ENCODE measurements at regions not wholly inside any gene's neighbourhood (a gene's known extent, or its start where the extent isn't known, plus 50 kb on each side); places are given as distances from the start of the nearest gene placed in this dataset.

DNA sequence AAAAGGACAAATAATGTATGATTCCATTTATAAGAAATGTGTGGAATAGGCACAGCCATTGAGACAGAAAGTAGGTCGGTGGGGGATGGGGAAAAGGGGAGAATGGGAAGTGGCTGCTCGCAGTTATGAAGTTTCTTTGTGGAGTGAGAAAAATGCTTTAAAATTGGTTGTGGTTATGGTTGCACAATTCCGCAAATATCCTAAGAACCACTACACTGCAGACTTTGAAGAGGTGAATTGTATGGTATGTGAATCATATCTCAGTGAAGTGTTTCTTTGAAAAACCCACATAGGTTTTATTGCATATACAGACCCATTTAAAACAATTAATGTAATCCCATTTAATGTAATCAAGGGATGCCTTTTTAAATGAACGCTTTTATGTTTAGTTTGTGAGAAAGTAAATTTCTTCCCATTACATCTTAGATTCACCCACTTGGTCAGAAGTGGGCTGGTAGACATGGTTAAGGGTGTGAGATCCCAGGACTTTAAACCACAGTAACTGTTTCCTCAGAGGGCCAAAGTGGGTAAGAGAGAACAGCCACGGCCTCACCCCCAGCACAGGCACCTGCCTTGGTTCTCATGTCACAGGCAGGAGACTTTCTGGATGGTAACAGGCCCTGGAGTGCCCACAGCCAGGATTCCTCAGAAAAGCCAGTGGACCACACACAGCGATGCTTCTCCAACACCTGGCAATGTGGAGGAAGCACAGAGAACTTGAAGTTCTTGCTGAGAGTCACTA lies 119.3 kb upstream of the GJB6 start:
- peak; percentile 5 for DNase-seq

DNA sequence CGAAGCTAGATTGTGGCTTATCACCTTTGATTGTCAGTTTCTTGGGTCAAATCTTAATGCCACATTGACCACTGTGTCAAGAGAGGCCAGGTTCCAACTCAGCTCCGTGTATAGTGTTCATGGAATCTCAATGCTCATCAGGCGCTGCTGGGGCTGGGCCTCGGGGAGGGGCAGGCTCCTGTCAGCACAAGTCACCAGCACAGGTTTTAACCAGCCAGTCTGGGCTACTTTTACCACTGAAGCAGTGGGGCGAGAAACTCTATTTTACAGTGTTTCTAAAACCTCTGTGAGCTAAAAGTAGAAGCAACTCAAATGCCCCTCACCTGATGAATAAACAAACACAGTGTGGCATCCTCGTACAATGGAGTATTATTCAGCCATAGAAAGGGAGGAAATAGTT lies 118.7 kb upstream of the GJB6 start:
- DNase-seq, result no peak

DNA sequence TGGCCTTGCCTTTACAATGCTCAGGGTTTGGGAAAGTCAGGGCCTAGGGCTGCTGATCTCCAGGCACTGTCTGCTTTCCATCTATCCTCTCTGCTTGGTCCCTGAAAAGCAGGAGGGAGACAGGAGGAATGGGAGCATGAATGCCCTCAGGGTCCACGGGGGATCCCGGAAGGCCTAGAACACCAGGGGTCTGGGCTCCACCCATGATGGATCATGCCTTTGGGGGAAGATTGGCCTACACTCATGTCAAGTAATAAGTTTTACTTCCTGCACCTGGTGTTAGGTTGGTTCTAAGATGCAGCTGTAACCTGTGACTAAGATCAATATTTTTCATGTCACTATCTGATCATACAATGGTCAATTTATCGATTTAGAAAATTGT lies 118.3 kb upstream of the GJB6 start:
- DNase-seq, result no peak

DNA sequence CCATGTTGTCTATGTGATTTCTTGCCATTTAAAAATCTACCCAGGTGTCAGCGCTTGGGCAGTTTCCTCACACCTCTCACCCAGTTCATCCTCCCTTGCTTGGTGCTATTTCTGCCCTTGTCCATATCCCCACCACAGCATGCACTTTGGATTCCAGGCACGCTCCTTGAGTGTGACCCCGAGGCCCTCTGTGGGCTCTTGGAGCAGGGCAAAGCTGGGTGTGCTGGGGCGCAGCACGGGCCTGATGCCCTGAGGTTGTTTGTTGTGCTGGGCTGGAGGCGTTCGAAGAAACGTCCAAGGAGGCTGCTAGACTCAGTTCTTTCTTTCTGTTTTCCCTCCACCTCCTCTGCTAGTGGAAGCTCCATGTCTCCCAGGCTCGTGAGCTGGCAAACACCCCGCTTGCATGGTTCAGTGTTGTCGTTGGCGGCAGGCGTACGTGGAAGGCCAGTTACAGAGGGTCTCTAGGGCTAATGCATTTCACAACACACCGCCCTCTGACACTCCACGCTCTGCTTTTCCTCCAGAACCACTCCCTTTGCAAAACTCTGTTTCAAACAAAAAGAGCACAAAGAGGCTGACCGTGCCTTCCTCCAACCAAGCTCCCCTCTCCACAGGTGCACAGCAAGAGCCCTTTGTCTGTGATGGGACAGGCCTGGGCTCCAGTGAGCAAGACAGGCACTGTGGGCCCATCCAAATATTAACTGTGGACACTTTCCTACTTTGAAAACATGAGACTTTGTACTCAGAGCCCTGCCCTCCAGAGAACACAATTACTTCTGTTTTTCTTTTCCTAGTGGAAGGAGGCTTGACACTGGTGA lies 117.7 kb upstream of the GJB6 start:
- DNase-seq, result no peak

DNA sequence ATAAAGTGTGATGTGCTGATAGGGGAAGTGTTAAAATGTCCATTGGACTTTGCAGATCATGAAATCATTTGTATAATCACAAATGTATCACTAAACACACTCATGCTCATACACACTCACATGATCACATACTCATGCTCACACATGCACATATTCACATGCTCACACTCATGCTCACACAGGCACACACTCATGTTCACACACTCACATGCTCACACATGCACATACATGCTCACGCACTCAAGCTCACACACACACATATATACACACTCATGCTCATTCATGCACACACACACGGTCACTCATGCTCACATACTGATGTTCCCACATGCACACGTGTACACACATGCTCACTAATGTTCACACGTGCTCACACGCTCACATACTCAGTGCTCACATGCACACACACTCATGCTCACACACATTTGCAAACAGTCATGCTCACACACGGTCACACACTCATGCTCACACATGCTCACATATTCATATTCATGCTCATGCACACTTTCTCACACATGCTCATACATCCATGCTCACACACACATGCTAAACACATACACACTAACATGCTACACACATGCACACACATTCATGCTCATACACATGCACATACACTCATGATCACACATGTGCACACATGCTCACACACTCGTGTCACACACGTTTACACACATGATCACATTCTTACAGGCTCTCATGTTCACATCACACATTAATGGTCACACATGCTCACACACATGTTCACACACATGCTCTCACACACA lies 116.7 kb upstream of the GJB6 start:
- no peak for DNase-seq

DNA sequence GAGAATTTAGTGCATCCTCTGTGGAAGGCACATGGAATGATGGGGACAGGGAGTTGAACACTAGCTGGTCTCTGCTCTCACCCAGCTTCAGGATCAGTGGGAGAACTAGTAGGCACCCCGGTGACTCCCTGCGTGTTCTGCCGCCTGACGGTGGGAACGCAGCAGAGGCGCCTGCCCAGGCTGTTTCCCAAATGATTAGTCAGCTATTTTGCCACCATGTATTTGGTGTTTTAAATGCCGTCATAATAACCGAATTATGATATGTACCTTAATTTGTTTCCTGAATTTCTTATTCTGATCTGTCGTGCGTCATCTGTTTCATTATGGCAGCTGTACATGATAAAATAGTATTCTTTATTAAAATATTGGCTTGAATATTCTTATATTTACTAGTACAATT lies 115.9 kb upstream of the GJB6 start:
- DNase-seq, result no peak

DNA sequence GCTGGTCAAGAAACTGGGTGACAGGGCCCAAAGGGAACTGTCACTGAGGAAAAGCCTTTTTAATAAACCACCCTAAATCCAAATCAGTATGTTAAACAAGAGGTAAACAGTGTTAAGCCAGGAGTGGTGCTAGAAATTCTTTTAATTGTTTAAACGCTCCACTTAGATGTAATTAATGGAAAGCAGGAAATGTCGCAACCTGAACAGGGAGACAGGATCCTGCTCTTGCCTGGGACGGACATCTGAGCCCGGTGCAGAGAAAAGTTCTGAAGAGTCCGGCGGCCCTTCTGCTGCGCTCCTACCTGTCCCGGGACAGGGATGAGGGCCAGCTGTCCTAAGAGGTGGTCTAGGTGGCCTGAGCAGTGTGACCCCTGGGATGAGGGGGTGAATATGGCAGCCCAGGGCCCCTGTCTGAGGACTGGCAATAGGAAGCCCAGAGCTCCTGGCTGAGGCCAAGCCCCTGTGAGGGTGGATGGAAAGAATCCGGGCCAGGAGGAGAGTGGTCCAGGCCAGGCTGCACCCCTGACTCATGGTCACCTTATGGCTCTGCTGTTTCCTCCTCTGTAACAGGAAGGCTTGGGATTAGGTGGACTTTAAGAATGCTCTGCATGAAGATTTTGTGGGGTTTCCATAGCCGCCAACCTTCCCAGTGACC lies 112.8 kb upstream of the GJB6 start:
- no peak for DNase-seq

DNA sequence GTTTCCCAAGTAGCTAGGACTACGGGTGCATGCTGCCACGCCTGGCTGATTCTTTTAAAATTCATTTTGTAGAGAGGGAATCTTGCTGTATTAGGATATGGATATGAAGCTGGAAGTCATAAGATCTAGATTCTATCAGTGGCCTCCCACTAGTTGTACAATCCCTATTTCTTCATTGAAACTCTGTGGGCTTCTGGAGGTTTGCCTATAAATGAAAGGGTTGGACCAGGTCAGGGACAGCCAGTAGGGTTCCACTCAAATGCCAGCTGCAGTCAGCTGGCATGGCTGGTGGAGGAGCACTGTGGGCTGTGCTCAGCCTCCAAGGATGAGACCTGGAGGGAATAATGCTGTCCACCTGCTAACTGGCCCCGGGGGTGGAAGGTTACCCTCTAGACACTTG lies 110.2 kb upstream of the GJB6 start:
- no peak for DNase-seq

DNA sequence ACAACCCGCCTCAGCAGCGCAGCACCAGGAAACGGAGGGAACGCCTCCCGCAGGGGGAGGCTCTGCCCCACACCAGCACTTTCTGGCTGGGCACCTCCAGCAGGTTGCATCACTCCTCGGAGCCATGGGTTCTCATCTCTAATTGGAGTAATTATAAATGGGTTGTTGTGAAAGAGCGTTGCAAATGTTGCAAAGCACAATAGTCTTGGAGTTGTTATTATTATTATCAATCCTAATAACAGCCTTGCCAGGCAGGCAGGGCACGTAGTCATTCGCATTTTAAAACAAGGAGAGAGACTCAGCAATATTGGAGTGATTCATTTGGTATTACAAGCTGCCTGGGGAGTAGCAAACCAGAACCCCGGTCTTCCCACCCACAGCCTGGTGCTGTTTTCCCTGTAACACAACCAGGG lies 108.6 kb upstream of the GJB6 start:
- no peak for DNase-seq

DNA sequence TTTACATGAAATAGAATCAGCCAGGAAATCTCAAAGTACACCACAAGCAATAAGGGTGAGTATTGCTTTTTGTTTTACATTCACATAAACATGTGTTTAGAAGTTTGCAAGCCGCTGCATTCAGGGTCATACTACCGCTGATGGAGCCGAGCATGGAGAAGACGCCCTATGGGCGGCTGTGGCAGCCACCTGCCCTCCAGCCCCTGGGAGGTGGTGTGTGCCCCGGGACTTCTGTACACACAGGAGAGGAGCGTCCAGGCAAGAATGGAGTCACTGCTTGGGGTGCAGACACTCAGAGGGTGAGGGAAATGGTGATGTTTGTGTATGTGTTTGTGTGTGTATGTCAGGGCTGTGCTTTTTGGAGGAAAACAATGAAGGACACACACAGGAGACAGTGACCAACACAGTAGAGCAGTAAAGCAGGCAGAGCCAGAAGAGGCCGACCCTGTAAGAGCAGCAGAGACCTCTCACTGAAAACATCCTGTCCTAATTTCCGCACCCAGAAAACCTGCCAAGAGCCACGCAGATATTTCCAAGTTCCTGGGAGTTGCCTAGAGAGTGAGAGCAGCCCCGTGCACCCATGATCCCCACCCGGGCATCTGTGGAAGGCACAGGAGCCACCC lies 108.1 kb upstream of the GJB6 start:
- no peak for DNase-seq

DNA sequence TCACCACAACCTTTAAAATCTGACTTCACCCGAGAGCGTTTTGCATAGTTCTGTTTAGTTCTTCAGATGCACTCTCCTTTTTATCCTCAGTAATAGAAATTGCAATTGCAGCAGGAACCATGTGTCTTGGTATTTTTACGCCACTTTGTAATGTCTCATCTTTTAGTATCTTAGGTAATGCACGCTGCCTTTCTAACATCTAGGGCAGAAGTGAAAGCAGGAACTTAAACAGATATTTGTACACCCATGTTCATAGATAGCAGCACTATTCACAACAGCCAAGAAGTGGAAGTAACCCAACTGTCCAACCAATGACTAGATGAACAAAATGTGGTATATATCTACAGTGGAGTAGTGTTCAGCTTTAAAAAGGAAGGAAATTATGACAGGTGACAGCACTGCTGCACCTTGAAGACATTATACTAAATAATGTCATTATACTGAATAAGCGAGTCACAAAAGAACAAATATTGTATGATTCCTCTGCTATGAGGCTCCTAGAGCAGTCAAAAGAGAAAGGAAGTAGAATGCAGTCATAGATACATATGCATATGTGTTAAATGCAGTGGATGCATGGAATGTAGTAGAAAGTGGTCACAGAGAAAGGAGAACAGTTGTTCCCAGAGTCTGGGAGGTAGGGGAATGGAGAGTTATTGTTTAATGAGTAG lies 105.9 kb upstream of the GJB6 start:
- DNase-seq, result no peak

DNA sequence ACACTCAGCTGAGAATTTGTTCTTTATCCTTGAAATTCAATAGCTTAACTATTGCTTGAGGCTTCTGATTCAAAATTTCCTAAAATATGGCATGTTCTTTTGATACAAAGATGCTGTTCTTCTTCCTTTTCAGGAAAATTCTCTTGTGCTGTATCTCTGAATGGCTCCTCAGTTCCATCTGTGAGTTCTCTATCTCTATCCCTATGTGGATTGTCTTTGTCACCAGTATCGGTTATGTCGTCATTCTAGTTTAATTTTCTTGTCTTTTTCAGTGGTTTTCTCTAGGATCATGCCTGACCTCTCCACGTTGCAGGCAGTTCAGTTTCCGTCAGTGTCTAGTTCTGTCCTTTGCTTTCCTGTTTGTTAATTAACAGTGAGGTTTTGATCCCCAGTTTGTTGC lies 104.6 kb upstream of the GJB6 start:
- DNase-seq, result no peak

DNA sequence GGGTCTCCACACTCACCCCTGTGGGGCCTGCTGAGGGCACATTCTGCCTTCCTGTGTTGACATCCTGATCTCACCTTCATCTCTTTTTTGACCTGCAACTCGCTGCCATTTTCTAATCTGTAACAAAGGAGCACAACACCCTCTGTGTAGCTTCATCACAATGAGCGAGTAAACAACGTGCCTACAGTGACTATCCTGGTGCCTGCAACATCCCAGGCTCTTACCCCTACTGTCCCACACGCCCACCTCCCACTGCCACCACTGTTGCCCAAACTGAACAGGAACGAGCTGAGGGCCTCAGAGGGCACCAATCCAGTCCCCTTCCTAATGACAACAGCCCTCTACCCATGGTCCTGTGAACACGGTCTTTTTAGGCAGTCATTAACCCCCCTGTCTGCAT lies 102.2 kb upstream of the GJB6 start:
- DNase-seq, result no peak

DNA sequence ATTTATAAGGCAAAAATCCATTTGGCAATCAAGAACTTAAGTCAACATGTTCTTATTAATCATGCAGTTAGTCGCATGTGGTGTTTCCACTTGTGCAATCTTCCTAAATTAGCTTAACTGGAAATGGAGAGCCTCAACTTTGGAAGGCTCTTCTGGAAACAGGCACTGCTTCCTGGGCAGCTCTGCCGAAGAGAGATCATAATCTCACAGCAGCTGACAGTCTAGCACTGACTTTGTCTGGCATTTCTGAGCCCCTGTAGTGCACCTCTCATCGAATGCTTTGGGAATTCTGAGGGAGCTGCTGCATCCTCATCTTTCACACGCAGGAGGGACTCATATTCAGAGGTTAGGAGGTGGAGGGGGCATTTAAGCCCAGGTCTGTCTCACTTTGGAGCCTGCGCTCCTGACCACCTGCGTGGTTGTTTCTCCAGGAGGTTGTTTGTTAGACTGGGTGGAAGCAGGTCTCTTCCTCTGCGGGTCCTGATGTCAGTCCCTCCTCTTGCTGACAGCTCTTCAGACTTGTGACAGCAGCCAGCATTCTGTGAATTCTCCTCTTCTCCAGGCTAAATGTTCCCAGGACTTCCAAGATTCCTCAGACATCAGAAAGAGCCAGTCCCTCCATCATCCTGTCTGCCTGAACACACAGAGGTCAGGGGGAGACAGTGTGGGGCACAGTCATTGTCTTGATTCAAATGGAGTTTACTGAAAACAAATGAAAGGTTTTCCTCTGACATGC lies 100.4 kb upstream of the GJB6 start:
- DNase-seq, result no peak

DNA sequence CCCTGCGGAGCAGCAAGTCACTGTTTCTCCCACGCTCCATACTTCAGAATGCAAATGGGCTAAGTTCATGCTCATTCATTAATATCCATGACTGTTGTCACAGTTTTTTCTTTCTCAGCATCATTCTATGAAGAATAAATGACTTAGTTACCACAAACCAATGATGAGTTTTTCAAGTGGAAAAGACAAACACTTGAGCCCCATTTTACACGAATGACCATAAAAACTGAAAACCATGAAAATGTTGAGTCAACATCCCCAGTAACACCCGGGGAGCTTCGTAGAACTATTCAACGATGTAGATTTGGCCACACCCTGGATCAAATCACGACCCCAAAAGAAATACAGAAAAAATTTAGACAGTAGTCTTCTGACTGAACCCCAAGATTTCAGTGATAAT lies 99.8 kb upstream of the GJB6 start:
- no peak for DNase-seq

DNA sequence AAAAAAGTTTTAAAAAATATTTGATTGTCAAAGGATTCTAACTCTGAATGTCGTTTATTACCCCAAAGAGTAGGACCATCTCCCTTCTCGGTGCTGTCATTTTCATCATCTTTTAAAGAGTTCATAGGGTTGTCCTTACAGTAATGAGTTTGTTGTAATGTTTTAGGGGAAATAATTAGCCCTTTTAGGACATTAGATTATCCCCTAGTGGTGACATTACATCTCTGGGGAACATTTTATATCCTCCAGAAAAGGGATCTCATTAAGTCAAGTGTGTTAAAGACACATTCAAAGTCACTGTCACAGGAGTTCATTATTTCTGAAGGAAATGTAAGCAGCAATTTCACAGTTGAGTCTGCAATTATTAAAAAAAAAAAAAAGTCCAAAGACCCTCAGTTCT lies 99.3 kb upstream of the GJB6 start:
- no peak for DNase-seq

DNA sequence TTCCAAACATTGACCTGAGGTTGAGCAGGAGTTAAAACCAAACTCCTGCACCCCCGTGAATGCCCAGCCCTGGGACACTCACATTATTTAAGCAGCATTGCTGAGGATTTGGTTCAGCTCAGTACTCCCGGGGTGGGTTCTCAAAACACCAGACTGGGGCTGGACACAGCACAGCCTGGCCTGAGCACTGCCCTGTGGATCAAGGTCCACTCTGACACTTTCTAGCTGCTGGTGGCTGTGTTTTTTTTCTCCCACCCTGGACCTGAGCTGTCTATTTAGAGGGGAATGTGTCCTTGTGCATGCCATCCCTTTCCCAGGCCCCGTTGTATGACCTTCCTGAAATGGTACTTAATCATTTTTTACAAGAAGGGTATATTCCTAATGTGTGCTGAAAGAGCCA lies 94.7 kb upstream of the GJB6 start:
- no peak for DNase-seq

DNA sequence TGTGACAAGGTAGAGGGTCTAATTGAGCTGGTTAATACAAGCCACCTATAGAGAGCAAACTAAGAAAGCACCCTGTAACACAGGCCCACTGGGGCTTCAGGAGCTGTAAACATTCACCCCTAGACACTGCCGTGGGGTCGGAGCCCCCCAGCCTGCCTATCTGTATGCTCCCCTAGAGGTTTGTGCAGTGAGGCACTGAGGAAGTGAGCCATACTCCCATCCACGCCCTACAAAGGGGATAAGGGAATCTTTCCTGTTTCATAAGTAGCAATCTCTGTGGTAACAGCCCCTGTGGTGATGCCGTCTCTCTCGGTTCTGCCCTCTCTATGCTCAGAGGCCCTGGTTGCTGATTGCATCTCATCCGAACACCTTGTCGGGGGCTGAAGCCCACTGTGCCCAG lies 94.2 kb upstream of the GJB6 start:
- DNase-seq, result no peak

DNA sequence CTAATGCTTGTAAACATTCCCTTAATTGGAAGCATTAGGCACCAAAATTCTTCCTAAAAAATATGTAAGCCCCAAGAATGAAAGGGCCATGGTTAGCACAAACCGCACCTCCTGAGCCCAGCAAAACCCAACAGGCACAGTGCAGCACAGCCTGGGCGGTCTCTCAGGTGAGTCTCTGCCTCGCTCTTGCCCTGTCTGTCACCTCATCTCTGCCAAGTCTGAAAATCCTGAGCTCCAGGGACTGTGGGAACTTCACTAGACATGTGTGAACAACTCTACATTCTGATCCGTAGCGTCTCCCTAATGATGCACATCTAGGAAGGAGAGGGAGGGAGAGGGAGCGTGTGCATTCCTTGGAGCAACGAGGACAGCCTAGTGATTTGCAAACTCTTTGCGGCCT lies 88.8 kb upstream of the GJB6 start:
- no peak for DNase-seq

DNA sequence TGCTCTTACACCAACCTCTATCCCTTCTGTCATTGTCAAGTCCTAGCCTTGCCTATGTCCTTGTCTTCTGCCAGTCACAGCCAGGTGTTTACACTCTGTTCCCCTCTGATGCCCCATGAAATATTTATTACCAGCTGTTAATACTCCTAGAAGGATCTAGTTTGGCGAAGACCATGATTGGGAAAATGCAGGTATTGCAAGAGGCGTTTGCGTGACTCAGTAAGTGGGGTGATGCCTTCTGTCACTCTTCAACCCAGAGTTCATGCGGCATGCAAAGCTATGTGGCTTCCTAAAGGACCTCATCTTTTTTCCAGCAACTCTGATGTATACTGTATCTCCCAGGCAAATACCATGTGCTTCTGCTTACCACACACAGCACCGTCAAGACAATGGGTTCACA lies 81.8 kb upstream of the GJB6 start:
- no peak for DNase-seq

DNA sequence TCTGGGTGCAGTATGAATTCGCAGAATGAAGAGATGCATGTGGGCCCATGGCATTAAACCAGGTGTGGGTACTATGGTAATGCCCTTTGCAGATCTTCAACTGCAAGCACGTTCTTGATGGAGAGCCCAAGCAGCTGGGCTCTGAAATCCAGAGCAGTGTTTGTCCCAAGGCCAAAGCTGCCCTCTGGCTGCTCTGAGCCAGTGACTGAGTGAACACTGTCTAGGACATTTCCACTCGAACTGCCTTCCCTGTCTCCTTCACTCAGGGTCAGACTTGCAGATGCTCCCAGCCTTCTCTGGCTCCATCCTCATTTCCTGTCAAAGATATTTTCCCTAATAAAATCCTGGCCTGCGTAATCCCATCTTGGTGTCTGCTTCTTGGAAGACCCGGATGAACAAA lies 80.2 kb upstream of the GJB6 start:
- DNase-seq, result no peak

DNA sequence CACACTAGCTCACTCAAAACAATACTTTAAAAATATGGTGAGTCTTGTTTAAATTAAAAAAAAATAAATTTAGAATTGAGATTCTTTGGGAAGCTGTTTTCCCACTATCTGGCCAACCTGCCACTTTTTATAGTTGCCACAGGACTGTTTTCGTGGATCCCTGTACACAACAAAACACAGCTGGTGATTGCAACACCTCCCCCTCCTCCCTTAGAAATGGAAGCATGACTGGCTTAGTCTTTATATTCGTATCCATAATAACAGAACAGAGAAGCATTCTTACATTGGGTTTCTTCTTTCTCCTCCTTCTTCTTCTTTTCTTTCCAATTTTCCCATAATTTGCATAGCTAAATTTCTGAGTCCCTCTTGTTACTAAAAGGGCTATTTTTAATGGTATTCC lies 79.5 kb upstream of the GJB6 start:
- DNase-seq, result no peak
